Prostate gland (tissue), 2 donors: ENCODE measurements at regions not wholly inside any gene's neighbourhood (a gene's known extent, or its start where the extent isn't known, plus 50 kb on each side); places are given as distances from the start of the nearest gene placed in this dataset.

Source experiments
- DNase-seq: peaks from one replicate; pipeline ENCODE4 v3.0.0-alpha.2; 2019; ENCODE audit warnings: low spot score
- H3K27ac ChIP-seq, 2 donors: fragments of 200-600 bp; sonication (generic); 2 replicates each; pipeline ENCODE4 v1.5.1; 2017 to 2019
- H3K27me3 ChIP-seq: fragments of 200-600 bp; sonication (generic); replicated peaks from 2 replicates; pipeline ENCODE4 v1.5.1; 2019; ENCODE audit not compliant: insufficient read depth
- H3K36me3 ChIP-seq, 2 donors: fragments of 200-600 bp; sonication (generic); 1 replicate in 1 of 2; 2 replicates in 1 of 2; pipeline versions ENCODE4 v1.5.1 to v1.8.1; 2017 to 2019
- H3K4me1 ChIP-seq: fragments of 200-600 bp; sonication (generic); replicated peaks from 2 replicates; pipeline ENCODE4 v1.5.1; 2019
- H3K4me3 ChIP-seq, 2 donors: fragments of 200-600 bp; sonication (generic); 2 replicates each; pipeline ENCODE4 v1.5.1; 2017 to 2019
- H3K9me3 ChIP-seq: fragments of 200-600 bp; sonication (generic); 2 replicates; pipeline ENCODE4 v1.5.1; 2017
- CTCF ChIP-seq, 4 experiments: fragments of 200-600 bp in 2 of 4; fragments of 450-650 bp in 2 of 4; sonication (generic) in 2 of 4; IDR thresholded peaks; 1 replicate in 3 of 4; 2 replicates in 1 of 4; pipeline ENCODE4 v1.5.1; 2016 to 2019; ENCODE audit warnings: antibody characterized with exemption in 4 of 4, mild to moderate bottlenecking in 2 of 4, moderate library complexity in 2 of 4
- POLR2A ChIP-seq: fragments of 450-650 bp; IDR thresholded peaks from one replicate; pipeline ENCODE4 v1.6.1; 2016; ENCODE audit warnings: antibody characterized with exemption, mild to moderate bottlenecking
- POLR2AphosphoS5 ChIP-seq: sonication (generic); formaldehyde crosslinking; IDR thresholded peaks from one replicate; pipeline ENCODE4 v1.6.1; 2017; ENCODE audit warnings: antibody characterized with exemption
- WGBS: methylation state at CpG from one replicate; pipeline ENCODE4 v1.1.5; 2018; 5-methylcytosine and 5-hydroxymethylcytosine counted together
- intact Hi-C: fragments of 100-400 bp; cut with DNase I; formaldehyde crosslinking; loops from one replicate; pipeline ENCODE4 v1.14.2; 2022

- no peak for DNase-seq
- no peaks in the 10 kb centered on the region for H3K36me3 ChIP-seq
- WGBS: 67% methylated on average over 2 of the region's 2 CpGs
- no peaks in the 10 kb centered on the region for H3K4me1 ChIP-seq
- TF ChIP-seq CTCF (IDR thresholded peaks at IDR 0.05) (no peak), POLR2A (no peak), POLR2AphosphoS5 (no peak)
- H3K4me3 ChIP-seq: no peak overlapping the region
- no peak overlapping the region for H3K27ac ChIP-seq
- no peaks in the 10 kb centered on the region for H3K27me3 ChIP-seq
- intact Hi-C loops: no loop called here
- H3K9me3 ChIP-seq: no peaks in the 10 kb centered on the region
These were observed 188.6 kb downstream of the SLC6A15 start for GRCh38 chr12:84723988-84724387.

DNA sequence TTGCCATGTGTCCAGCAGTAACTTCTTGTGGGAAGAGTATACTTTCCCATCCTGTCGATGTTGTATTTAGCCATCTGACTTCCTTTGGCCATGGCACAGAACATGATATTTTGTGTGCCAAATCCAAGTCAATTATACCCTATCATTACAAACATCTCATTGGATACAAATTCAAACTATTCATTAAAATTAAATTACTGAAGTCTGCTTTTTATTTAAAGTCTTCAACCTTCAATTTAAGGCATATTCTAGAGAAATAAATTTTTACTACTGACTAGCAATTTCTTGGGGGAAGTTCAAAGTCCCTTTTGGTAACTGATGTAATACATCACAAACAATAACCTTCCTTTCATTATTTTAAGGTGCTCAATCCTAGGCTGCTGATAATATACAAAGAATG lies 192.6 kb downstream of the SLC6A15 start:
- TF ChIP-seq CTCF (IDR thresholded peaks at IDR 0.05) (no peak), POLR2AphosphoS5 (no peak), POLR2A (no peak)
- H3K36me3 ChIP-seq: no peaks in the 10 kb centered on the region
- 22% methylated on average over 1 of the region's 1 CpG for WGBS
- no peak overlapping the region for H3K27ac ChIP-seq
- no peaks in the 10 kb centered on the region for H3K9me3 ChIP-seq
- no peak for DNase-seq
- no peaks in the 10 kb centered on the region for H3K27me3 ChIP-seq
- H3K4me3 ChIP-seq: no peak overlapping the region
- no peaks in the 10 kb centered on the region for H3K4me1 ChIP-seq
- intact Hi-C loops: no loop called here

DNA sequence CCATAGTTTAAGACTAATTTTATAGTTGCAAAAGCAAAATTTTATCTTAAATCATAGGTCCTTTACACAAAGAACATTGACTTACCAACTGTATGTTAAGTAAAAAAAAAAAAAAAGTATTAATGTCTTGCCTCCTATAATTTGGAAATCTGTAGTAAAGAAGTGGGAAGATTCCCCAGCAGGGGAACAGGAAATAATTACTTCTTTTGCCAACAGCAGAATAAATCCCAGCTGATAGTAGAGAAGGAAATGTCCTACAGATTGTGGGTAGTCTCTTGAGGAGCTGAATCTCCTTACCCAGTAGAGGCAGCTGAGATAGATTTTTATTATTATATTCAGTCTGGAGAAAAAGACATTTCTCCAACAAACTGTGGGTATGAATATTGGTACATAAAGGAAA lies 193.7 kb downstream of the SLC6A15 start:
- no peak overlapping the region for H3K4me3 ChIP-seq
- no peak for TF ChIP-seq CTCF (IDR thresholded peaks at IDR 0.05)
- no peak for TF ChIP-seq POLR2AphosphoS5
- no peak for TF ChIP-seq POLR2A
- intact Hi-C loops: no loop called here
- no peaks in the 10 kb centered on the region for H3K27me3 ChIP-seq
- no peak for DNase-seq
- no peaks in the 10 kb centered on the region for H3K36me3 ChIP-seq
- H3K27ac ChIP-seq: no peak overlapping the region
- H3K9me3 ChIP-seq: no peaks in the 10 kb centered on the region
- no peaks in the 10 kb centered on the region for H3K4me1 ChIP-seq

- H3K4me1 ChIP-seq: no peaks in the 10 kb centered on the region
- no peak overlapping the region for H3K4me3 ChIP-seq
- H3K27ac ChIP-seq: no peak overlapping the region
- 77% methylated on average over 4 of the region's 4 CpGs for WGBS
- no peaks in the 10 kb centered on the region for H3K36me3 ChIP-seq
- no peaks in the 10 kb centered on the region for H3K27me3 ChIP-seq
- no peaks in the 10 kb centered on the region for H3K9me3 ChIP-seq
- intact Hi-C loops: no loop called here
- DNase-seq: no peak
- no peak for TF ChIP-seq CTCF (IDR thresholded peaks at IDR 0.05)
- no peak for TF ChIP-seq POLR2A
These were observed 199.9 kb downstream of the SLC6A15 start for GRCh38 chr12:84712747-84713146.

DNA sequence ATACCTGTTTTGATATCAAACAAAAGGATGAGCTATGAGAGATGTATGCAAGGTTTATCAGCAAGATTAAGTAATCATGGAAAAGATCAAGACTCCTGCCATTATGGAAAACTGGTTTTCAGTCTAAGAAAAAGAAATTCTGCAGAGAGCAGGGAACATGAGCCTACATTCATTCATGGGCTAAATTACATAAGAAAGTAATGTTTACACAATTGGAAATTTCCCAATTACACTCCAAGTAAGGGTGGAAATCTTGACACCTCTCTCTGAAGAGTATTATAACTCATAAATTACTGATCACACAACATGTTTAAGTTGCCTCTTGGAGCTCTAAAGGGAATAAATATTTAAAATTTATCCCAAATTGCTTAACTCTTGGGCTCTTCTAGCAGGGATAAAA lies 206.2 kb downstream of the SLC6A15 start:
- no peaks in the 10 kb centered on the region for H3K36me3 ChIP-seq
- no peaks in the 10 kb centered on the region for H3K4me1 ChIP-seq
- no peaks in the 10 kb centered on the region for H3K9me3 ChIP-seq
- H3K27me3 ChIP-seq: no peaks in the 10 kb centered on the region
- intact Hi-C loops: no loop called here
- TF ChIP-seq CTCF (IDR thresholded peaks at IDR 0.05) (no peak), POLR2AphosphoS5 (no peak), POLR2A (no peak)
- no peak overlapping the region for H3K4me3 ChIP-seq
- DNase-seq: no peak
- no peak overlapping the region for H3K27ac ChIP-seq
